Smooth muscle cell (in vitro differentiated cells): ENCODE measurements at regions not wholly inside any gene's neighbourhood (a gene's known extent, or its start where the extent isn't known, plus 50 kb on each side); places are given as distances from the start of the nearest gene placed in this dataset.

Experiments used
- DNase-seq: peaks from one replicate; lab custom pipeline; 2025; ENCODE audit not compliant: unreplicated experiment; lab: John Stamatoyannopoulos, UW
- H2AFZ ChIP-seq: fragments of 200-600 bp; sonication (generic); 2 replicates; pipeline ENCODE4 v1.6.0; 2016; ENCODE audit warnings: antibody characterized with exemption, low read depth, mild to moderate bottlenecking
- H3F3A ChIP-seq: fragments of 200-600 bp; sonication (generic); 2 replicates; pipeline ENCODE4 v1.6.0; 2017; ENCODE audit warnings: antibody characterized with exemption, low read depth
- H3K27ac ChIP-seq: fragments of 200-600 bp; sonication (generic); 2 replicates; pipeline ENCODE4 v1.5.1; 2016; ENCODE audit warnings: low read depth, mild to moderate bottlenecking
- H3K27me3 ChIP-seq: fragments of 200-600 bp; sonication (generic); 2 replicates; pipeline ENCODE4 v1.6.1; 2016; ENCODE audit warnings: low read depth, mild to moderate bottlenecking
- H3K36me3 ChIP-seq: fragments of 200-600 bp; sonication (generic); 2 replicates; pipeline ENCODE4 v1.5.1; 2016; ENCODE audit warnings: low read depth
- H3K4me1 ChIP-seq: fragments of 200-600 bp; sonication (generic); 2 replicates; pipeline ENCODE4 v1.5.1; 2016; ENCODE audit warnings: low read depth
- H3K4me2 ChIP-seq: fragments of 200-600 bp; sonication (generic); 2 replicates; pipeline ENCODE4 v1.6.0; 2016; ENCODE audit warnings: mild to moderate bottlenecking
- H3K4me3 ChIP-seq: fragments of 200-600 bp; sonication (generic); 2 replicates; pipeline ENCODE4 v1.5.1; 2016; ENCODE audit warnings: mild to moderate bottlenecking
- H3K79me2 ChIP-seq: fragments of 200-600 bp; sonication (generic); 2 replicates; pipeline ENCODE4 v1.6.0; 2016; ENCODE audit warnings: low read depth, mild to moderate bottlenecking
- H3K9ac ChIP-seq: fragments of 200-600 bp; sonication (generic); 2 replicates; pipeline ENCODE4 v1.6.0; 2016; ENCODE audit warnings: low read depth
- H3K9me3 ChIP-seq: fragments of 200-600 bp; sonication (generic); replicated peaks from 2 replicates; pipeline ENCODE4 v1.5.1; 2016; ENCODE audit warnings: low read depth
- H4K20me1 ChIP-seq: fragments of 200-600 bp; sonication (generic); 2 replicates; pipeline ENCODE4 v1.6.0; 2016; ENCODE audit warnings: low read depth
- CTCF ChIP-seq: fragments of 200-600 bp; sonication (generic); IDR thresholded peaks from 2 replicates; pipeline ENCODE4 v1.5.1; 2017; ENCODE audit warnings: borderline replicate concordance, mild to moderate bottlenecking, antibody characterized with exemption; ENCODE audit not compliant: insufficient read depth, poor library complexity, severe bottlenecking
- WGBS: methylation state at CpG from one replicate; pipeline ENCODE4 v1.1.7; 2016; ENCODE audit warnings: low lambda C conversion rate; 5-methylcytosine and 5-hydroxymethylcytosine counted together

- no peaks in the 10 kb centered on the region for H4K20me1 ChIP-seq
- no peak for TF ChIP-seq CTCF
- H3K27me3 ChIP-seq = no peaks in the 10 kb centered on the region
- no peaks in the 10 kb centered on the region for H3K36me3 ChIP-seq
- no peaks in the 10 kb centered on the region for H3K79me2 ChIP-seq
- no peak overlapping the region for H3K4me2 ChIP-seq
- H3K9ac ChIP-seq = no peak overlapping the region
- H3K4me1 ChIP-seq = no peaks in the 10 kb centered on the region
- no peak overlapping the region for H3K4me3 ChIP-seq
- no peak for DNase-seq
- H3K27ac ChIP-seq = no peak overlapping the region
- no peaks in the 10 kb centered on the region for H3F3A ChIP-seq
- no peaks in the 10 kb centered on the region for H3K9me3 ChIP-seq
- no peak overlapping the region for H2AFZ ChIP-seq
- 81% methylated on average over 3 of the region's 3 CpGs for WGBS
These were observed 87.5 kb upstream of the MITF start for GRCh38 chr3:69651765-69652164.

GRCh38 chr3:69650066-69650419 is 89.2 kb upstream of the MITF start:
- no peak overlapping the region for H2AFZ ChIP-seq
- H3K79me2 ChIP-seq = no peaks in the 10 kb centered on the region
- no peaks in the 10 kb centered on the region for H3K4me1 ChIP-seq
- H4K20me1 ChIP-seq = no peaks in the 10 kb centered on the region
- no peaks in the 10 kb centered on the region for H3K9me3 ChIP-seq
- H3K9ac ChIP-seq = no peak overlapping the region
- TF ChIP-seq CTCF = no peak
- H3K27ac ChIP-seq = no peak overlapping the region
- WGBS = 83% methylated on average over 1 of the region's 1 CpG
- H3K36me3 ChIP-seq = no peaks in the 10 kb centered on the region
- no peaks in the 10 kb centered on the region for H3F3A ChIP-seq
- H3K27me3 ChIP-seq = no peaks in the 10 kb centered on the region
- H3K4me3 ChIP-seq = no peak overlapping the region
- no peak overlapping the region for H3K4me2 ChIP-seq
- DNase-seq = no peak

- no peak overlapping the region for H3K27ac ChIP-seq
- no peak overlapping the region for H3K9ac ChIP-seq
- no peaks in the 10 kb centered on the region for H3K36me3 ChIP-seq
- no peak for DNase-seq
- no peaks in the 10 kb centered on the region for H4K20me1 ChIP-seq
- no peaks in the 10 kb centered on the region for H3F3A ChIP-seq
- H3K4me2 ChIP-seq = no peak overlapping the region
- no peaks in the 10 kb centered on the region for H3K9me3 ChIP-seq
- H3K27me3 ChIP-seq = no peaks in the 10 kb centered on the region
- no peak for TF ChIP-seq CTCF
- WGBS = 76% methylated on average over 7 of the region's 7 CpGs
- H2AFZ ChIP-seq = no peak overlapping the region
- H3K79me2 ChIP-seq = no peaks in the 10 kb centered on the region
- no peak overlapping the region for H3K4me3 ChIP-seq
- no peaks in the 10 kb centered on the region for H3K4me1 ChIP-seq
These were observed 89.9 kb upstream of the MITF start for GRCh38 chr3:69649120-69650065.

GRCh38 chr3:69648126-69648525 is 91.1 kb upstream of the MITF start:
- Histone ChIP-seq H3K4me1 (no peaks in the 10 kb centered on the region), H3K9ac (no peak overlapping the region), H3K27ac (no peak overlapping the region), H3F3A (no peaks in the 10 kb centered on the region), H4K20me1 (no peaks in the 10 kb centered on the region), H3K4me2 (no peak overlapping the region), H3K4me3 (no peak overlapping the region), H2AFZ (no peak overlapping the region), H3K36me3 (no peaks in the 10 kb centered on the region), H3K79me2 (no peaks in the 10 kb centered on the region), H3K9me3 (no peaks in the 10 kb centered on the region), H3K27me3 (no peaks in the 10 kb centered on the region)
- no peak for TF ChIP-seq CTCF
- 82% methylated on average over 2 of the region's 2 CpGs for WGBS
- no peak for DNase-seq
